ENCODE measurements at regions not wholly inside any gene's neighbourhood (a gene's known extent, or its start where the extent isn't known, plus 50 kb on each side); places are given as distances from the start of the nearest gene placed in this dataset.

DNA sequence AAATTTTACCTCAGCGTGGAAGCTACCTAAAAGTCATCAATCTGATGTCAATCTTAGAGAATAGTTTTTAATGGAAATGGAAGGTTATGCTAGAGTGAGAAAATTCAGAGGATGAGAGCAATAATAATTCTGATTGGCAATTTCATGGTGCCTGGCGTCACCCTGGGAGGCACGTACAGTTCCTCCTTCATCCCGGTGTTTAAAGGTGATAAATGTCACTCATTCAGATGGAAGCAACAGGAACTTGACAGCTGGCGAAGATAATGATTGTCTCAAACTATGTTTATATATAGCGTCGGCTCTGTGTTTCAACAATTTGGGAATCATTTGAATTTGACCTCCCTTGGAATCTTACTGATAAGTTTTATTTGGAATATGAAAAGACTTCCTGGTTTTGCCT is 108.4 kb downstream of the MED10 start:
- TF ChIP-seq, protein P1, sequence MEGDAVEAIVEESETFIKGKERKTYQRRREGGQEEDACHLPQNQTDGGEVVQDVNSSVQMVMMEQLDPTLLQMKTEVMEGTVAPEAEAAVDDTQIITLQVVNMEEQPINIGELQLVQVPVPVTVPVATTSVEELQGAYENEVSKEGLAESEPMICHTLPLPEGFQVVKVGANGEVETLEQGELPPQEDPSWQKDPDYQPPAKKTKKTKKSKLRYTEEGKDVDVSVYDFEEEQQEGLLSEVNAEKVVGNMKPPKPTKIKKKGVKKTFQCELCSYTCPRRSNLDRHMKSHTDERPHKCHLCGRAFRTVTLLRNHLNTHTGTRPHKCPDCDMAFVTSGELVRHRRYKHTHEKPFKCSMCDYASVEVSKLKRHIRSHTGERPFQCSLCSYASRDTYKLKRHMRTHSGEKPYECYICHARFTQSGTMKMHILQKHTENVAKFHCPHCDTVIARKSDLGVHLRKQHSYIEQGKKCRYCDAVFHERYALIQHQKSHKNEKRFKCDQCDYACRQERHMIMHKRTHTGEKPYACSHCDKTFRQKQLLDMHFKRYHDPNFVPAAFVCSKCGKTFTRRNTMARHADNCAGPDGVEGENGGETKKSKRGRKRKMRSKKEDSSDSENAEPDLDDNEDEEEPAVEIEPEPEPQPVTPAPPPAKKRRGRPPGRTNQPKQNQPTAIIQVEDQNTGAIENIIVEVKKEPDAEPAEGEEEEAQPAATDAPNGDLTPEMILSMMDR (IDR thresholded peaks at IDR 0.05; ENCODE audit: extremely low read depth, low read depth, low read length), result no peak
- H4K20me1 ChIP-seq (ENCODE audit: insufficient read depth, low read length), result no peaks in the 10 kb centered on the region
- no peak for DNase-seq (ENCODE audit: insufficient read length, low spot score, missing footprints)

DNA sequence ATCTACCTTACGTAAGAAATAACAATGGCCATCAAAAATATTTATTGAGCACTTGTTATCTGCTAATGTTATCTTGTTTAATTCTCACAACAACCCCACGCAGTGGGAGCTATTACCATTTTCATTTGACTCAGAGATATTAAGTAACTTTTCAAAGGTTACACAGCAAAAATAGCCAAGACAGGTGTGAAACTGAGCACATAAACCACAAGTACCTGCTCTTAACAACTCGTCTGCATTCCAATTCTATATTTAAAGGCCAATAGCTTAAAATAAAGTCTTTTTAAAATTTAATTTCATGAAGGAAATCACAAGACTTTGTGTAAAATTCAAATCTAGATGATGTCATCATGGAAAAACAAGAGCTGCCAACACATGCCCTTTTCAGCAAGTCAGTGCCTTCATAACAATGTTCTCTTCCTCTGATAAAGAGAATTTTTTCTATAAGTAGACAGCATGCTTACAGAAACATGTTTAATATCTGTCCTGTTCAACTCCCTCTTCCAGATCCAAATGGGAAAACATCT is 111.6 kb downstream of the MED10 start:
- H3K4me1 ChIP-seq (ENCODE audit: insufficient read depth, low read length), result no peaks in the 10 kb centered on the region
- H3K27ac ChIP-seq (ENCODE audit: low read depth, low read length), result no peak overlapping the region
- H3K4me3 ChIP-seq (ENCODE audit: insufficient read depth, low read length), result no peak overlapping the region
- TF ChIP-seq, protein P1 (IDR thresholded peaks at IDR 0.05; ENCODE audit: extremely low read depth, low read depth, low read length), result no peak
- no peaks in the 10 kb centered on the region for H3K79me2 ChIP-seq (ENCODE audit: insufficient read depth, low read length)
- no peak for DNase-seq (ENCODE audit: insufficient read length, low spot score, missing footprints)
- H2AFZ ChIP-seq (ENCODE audit: low read length), result no peak overlapping the region
- H3K4me2 ChIP-seq (ENCODE audit: insufficient read depth, low read length), result no peak overlapping the region
- H3K36me3 ChIP-seq (ENCODE audit: insufficient read depth, low read length), result no peaks in the 10 kb centered on the region
- no peaks in the 10 kb centered on the region for H3K9me3 ChIP-seq (ENCODE audit: low read depth, low read length)
- no peaks in the 10 kb centered on the region for H3K27me3 ChIP-seq (ENCODE audit: insufficient read depth, low read length)
- no peaks in the 10 kb centered on the region for H4K20me1 ChIP-seq (ENCODE audit: insufficient read depth, low read length)

More for the DNA sequence above, 108.4 kb downstream of the MED10 start:
- no peaks in the 10 kb centered on the region for H3K4me1 ChIP-seq (ENCODE audit: insufficient read depth, low read length)
- no peaks in the 10 kb centered on the region for H3K79me2 ChIP-seq (ENCODE audit: insufficient read depth, low read length)
- H3K27ac ChIP-seq (ENCODE audit: low read depth, low read length), result no peak overlapping the region
- H3K9me3 ChIP-seq (ENCODE audit: low read depth, low read length), result no peaks in the 10 kb centered on the region
- no peak overlapping the region for H3K4me3 ChIP-seq (ENCODE audit: insufficient read depth, low read length)
- H3K36me3 ChIP-seq (ENCODE audit: insufficient read depth, low read length), result no peaks in the 10 kb centered on the region
- H2AFZ ChIP-seq (ENCODE audit: low read length), result no peak overlapping the region
- H3K4me2 ChIP-seq (ENCODE audit: insufficient read depth, low read length), result no peak overlapping the region
- no peaks in the 10 kb centered on the region for H3K27me3 ChIP-seq (ENCODE audit: insufficient read depth, low read length)

DNA sequence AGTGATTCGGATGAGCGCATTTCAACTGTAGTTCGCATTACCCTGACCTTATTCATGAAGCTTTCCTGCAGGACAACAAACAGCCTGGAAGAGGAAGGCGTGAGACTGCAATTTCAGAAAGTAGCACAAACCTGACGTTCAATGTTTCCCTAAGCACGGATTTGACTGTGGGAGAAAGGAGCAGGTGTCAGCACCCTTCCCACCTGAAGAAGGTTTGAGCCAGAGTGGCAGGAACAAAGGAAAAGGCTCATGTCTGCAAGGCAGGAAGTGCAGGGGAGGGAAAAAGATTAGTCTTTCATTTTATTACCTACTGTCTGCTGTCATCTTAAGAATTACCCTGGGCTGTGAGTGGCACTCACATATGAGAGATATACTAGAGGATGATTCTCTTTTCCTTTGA is 114.0 kb downstream of the MED10 start:
- no peak for DNase-seq (ENCODE audit: insufficient read length, low spot score, missing footprints)

DNA sequence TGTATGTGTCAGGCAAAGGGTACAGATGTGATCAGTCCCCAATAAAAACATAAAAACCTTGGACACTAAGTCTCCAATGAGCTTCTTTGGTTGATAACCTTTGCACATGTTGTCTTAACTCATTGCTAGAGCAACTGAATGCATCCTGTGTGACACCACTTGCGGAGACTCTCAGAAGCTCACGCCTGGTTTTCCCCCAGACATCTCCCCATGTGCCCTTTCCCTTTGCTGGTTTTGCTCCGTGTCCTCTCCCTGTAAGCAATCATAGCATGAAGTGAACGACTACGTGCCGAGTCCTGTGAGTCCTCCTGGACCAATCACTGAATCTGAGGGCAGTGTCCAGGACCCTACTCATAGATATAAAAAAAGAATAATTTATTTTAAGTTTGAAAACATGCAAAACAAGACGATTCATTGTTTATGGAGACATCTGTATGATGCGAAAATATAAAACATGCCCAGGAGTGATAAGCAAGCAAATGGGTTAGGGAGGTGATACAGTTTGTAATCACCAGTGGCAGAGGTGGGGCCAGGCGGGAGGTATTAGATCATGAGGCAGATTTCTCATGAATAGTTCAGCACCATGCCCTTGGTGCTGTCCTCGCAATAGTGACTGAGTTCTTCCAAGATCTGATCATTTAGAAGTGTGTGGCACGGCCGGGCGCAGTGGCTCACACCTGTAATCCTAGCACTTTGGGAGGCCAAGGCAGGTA is 115.5 kb downstream of the MED10 start:
- no peaks in the 10 kb centered on the region for H3K27me3 ChIP-seq (ENCODE audit: insufficient read depth, low read length)
- no peak for DNase-seq (ENCODE audit: insufficient read length, low spot score, missing footprints)
- no peak overlapping the region for H3K4me2 ChIP-seq (ENCODE audit: insufficient read depth, low read length)
- TF ChIP-seq, protein P1 (IDR thresholded peaks at IDR 0.05; ENCODE audit: extremely low read depth, low read depth, low read length), result no peak
- no peaks in the 10 kb centered on the region for H3K4me1 ChIP-seq (ENCODE audit: insufficient read depth, low read length)
- H2AFZ ChIP-seq (ENCODE audit: low read length), result no peak overlapping the region
- no peaks in the 10 kb centered on the region for H3K36me3 ChIP-seq (ENCODE audit: insufficient read depth, low read length)
- H4K20me1 ChIP-seq (ENCODE audit: insufficient read depth, low read length), result no peaks in the 10 kb centered on the region
- H3K4me3 ChIP-seq (ENCODE audit: insufficient read depth, low read length), result no peak overlapping the region
- H3K27ac ChIP-seq (ENCODE audit: low read depth, low read length), result no peak overlapping the region
- H3K79me2 ChIP-seq (ENCODE audit: insufficient read depth, low read length), result no peaks in the 10 kb centered on the region
- peaks cover 1% of the 10 kb centered on the region for H3K9me3 ChIP-seq (ENCODE audit: low read depth, low read length)

More for the DNA sequence above, 114.0 kb downstream of the MED10 start:
- no peaks in the 10 kb centered on the region for H3K79me2 ChIP-seq (ENCODE audit: insufficient read depth, low read length)
- H3K9me3 ChIP-seq (ENCODE audit: low read depth, low read length), result peaks cover 1% of the 10 kb centered on the region
- H2AFZ ChIP-seq (ENCODE audit: low read length), result no peak overlapping the region
- H3K27me3 ChIP-seq (ENCODE audit: insufficient read depth, low read length), result no peaks in the 10 kb centered on the region
- no peak overlapping the region for H3K4me3 ChIP-seq (ENCODE audit: insufficient read depth, low read length)
- H3K27ac ChIP-seq (ENCODE audit: low read depth, low read length), result no peak overlapping the region
- H3K4me1 ChIP-seq (ENCODE audit: insufficient read depth, low read length), result no peaks in the 10 kb centered on the region
- H3K36me3 ChIP-seq (ENCODE audit: insufficient read depth, low read length), result no peaks in the 10 kb centered on the region
- TF ChIP-seq, protein P1 (IDR thresholded peaks at IDR 0.05; ENCODE audit: extremely low read depth, low read depth, low read length), result no peak
- no peak overlapping the region for H3K4me2 ChIP-seq (ENCODE audit: insufficient read depth, low read length)
- H4K20me1 ChIP-seq (ENCODE audit: insufficient read depth, low read length), result no peaks in the 10 kb centered on the region
